Hematopoietic multipotent progenitor cell (in vitro differentiated cells): ENCODE measurements at regions not wholly inside any gene's neighbourhood (a gene's known extent, or its start where the extent isn't known, plus 50 kb on each side); places are given as distances from the start of the nearest gene placed in this dataset.

Experiments used
- DNase-seq, 3 donors: peaks; one replicate each; pipeline ENCODE4 v3.0.0-alpha.2; 2011 to 2015; ENCODE audit warnings: low read depth in 2 of 3, low spot score in 2 of 3

DNA sequence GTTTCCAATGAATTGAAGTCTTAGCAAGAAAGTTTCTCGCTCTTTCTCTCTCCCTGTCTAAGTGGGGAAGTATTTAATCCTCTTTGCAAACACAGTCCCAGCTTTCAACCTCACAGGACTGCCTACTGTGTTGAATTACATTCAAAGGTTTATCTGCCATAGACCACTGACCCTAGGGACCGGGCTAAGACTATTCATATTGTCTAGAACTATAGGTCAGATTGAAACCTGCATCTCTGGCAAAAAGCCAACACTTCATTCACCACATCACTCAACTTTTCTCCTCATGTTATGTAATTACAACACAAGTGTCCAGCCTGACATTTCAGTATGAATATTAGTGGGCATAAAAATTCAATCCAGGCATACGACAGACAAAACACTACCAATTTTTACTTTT, 314.7 kb upstream of the RSPO3 start:
- DNase-seq, result no peak

DNA sequence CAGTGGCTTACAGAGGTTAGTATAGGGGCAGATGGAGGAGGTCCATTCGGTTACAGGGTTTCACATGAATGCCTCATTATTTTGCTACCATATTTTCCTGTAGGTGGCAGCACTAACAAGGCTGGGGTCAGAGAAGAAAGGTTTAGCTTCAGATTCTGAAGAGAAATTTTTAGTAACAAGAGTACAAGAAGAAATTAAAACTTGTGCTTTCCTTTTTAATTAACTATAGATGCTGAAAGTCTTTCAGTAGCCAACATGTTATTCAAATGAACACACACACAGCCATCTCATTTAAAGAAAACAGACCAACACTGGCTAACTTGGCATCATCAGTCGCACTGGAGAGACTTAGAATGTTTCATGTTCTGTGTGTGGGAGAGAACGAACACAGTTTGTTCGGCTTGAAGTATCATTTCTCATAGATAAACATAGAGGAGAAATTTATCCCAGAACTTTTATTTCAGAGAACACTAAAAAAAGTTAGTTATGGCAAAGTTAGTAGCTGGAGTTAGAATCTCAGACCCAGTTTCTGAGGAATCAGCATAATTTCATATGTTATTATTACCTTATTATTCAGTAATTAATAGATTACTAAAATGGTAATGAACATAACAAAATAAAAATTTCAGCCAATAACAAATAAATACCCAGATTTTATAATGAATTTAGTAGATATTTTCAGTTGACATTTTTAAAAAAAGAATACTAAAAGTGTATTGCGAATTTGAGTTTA, 314.0 kb upstream of the RSPO3 start:
- DNase-seq, result peak in 2 of 3 donors; percentile 16 to 69

DNA sequence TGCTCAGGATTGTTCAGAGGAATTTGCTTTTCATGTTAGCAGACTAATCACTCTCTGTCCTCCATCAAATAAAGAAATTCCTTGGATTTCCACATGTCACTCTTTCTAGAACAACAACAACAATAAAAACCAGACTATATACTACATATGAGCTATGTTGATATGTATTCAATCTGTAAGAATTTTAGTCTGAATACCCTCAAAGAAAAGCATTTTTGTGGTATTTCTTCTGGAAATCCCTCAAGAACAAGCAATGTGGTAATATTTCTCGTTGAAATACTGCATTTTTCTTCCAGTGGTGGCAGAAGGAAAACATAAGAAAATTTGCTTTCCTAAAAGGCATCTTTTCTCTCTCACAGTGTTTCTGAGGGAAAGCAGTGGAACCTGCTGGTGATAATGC, 312.6 kb upstream of the RSPO3 start:
- DNase-seq, result no peak

- no peak for DNase-seq
Observed at GRCh38 chr6:126807876-126808275, 310.6 kb upstream of the RSPO3 start.

DNA sequence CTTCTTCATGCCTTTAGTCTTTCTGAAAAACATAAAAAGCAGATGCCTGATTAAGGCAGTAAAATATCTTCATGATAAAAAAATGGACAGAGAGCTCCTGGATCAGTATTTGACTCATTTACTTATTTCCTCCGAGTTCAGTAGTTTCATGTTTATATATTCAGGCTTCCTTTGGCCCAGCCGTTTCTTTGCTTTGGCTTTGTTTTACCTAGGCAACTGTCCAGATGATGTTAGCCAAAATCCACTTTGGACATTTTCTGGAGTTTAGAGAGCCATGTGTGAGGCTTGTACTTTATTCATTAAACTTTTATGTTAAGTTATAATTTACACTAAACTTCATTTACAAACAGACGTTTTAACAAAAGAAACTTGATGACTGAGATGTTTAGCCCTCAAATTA, 307.1 kb upstream of the RSPO3 start:
- DNase-seq, result no peak

DNA sequence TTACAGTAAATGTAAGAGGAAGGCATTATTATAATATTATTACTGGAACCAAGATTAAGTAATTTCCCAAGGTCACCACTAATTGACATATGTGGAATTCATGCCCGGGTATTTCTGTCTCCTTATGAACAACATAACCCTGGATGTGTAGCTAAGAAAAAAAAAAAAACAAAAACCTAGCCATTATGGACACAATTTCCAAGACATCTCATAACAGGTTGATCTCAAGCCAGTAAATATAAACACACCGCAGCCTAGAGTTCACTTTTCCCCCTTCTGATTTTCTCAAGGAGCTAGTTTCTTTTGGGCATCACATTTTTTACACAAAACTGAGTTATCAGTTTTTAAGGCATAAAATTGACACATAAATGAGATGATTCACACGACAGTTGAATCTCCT, 306.5 kb upstream of the RSPO3 start:
- DNase-seq, result no peak

GRCh38 chr6:126812651-126813050, 305.8 kb upstream of the RSPO3 start:
- DNase-seq, result no peak

- DNase-seq, result no peak
Observed at GRCh38 chr6:126820634-126821033, 297.8 kb upstream of the RSPO3 start.

- DNase-seq, result no peak
Observed at GRCh38 chr6:126821706-126822105, 296.8 kb upstream of the RSPO3 start.

DNA sequence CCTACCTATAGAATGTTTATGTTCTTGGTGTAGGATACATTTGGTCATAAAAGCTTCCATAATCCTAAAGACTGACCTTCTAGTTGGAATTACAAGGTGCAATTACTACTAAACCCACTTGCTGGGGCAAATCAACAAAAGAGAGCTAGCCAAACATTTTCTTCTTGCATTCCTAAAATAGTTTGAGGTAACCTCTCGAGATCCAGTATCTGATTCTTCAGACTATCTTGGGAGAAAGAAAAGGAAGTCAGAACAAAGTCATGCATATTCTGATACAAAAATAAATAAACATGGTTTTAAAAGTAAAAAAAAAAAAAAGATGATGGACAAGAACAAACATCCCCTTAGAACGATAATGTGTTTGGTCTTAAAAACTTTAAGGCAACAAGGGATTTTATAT, 294.2 kb upstream of the RSPO3 start:
- DNase-seq, result no peak

DNA sequence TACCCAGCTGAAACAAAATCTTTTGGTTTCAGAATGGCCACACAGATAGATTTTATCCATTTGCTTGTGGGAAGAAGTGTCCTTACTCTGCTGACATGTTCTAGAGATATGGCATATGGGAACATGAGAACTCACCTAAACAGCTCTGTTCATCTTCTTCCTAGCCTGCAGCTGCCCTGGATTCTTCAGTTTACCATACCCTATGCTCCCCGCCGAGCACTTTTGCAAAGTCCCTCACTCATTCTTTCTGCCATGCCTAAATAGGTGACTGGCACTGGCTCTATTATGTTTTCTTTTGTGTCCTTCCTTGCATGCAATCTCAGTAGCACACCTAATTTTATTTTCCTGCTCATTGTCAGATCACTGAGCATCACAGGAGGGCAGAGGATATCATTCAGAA, 293.7 kb upstream of the RSPO3 start:
- DNase-seq, result no peak

DNA sequence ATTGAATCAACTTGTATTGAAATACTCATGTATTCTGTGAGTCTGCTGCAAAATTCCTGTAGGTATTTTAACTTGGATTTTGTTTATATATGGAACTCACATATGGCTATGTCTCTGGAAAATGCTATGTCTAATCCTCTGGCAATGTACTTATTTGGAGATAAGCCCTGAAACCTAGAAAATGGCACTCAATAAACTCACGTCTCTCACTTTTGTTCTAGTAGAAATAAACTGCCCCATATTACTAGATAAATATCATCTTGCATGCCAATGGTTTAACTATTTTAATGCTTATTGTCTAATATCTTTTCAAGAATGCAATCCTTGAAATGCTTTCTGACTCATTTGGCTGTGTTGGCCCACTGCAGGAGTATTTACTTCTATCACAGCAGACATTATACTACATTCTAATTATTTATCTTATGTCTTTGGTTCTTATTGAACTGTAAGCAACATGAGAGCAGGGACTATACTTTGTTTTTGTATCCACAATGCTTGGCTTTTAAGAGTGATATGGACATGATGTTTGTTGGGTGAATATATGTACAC, 292.2 kb upstream of the RSPO3 start:
- no peak for DNase-seq

- DNase-seq, result no peak
Observed at GRCh38 chr6:126831461-126831860, 287.0 kb upstream of the RSPO3 start.

DNA sequence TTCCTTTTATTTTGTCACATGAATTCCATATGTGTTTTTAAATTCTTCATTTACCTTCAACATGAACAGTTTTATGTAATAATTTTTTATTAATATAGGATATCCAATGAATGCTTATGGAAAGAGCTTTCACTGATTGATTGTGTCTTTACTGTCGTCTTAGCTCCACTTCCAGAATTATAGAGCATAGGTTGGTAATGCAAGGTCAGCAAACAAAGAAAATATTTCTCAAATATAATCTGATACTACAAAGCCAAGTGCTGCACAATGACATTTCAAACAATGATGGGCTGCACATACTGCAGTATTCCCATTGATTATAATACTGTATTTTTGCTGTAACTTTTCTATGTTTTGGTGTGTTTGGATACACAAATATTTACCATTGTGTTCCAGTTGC, 275.7 kb upstream of the RSPO3 start:
- DNase-seq, result no peak

GRCh38 chr6:126848119-126848518, 270.4 kb upstream of the RSPO3 start:
- DNase-seq, result no peak

DNA sequence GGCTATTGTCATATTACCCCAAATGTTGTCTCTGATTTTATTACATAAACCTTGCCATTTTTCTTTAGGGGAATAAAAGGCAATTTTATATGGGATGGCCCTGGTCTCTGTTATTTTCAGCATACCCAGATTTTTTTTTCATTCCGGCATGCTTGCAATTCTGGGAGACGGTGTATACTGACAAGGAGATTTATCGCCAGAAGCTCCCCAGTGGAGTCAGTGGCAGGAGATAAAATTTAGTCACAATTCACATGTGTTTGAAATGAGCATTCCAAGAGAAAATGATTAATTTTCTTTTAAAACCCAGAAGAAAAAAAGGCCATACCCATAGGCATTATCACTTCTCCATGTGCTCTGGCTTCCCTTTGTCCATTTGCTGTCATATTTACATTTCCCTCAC, 250.8 kb upstream of the RSPO3 start:
- no peak for DNase-seq

DNA sequence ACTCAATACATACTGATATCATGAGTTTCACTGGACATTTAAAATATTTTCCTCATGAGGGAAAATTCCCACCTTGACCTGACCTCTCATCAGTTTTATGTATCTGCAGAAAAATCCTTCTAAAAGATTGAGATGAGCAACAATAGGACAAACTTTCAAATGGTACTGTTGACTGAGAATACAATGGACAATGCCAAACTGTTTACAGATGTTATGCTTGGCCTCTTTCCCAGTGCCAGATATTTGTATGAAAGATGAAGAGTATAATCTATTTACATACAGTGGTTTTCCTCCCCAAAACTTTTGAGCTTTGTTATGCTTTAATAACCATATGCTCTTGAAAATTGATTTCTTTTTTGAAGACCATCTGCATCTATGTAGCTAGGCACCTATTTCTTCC, 245.1 kb upstream of the RSPO3 start:
- no peak for DNase-seq

- no peak for DNase-seq
Observed at GRCh38 chr6:126873791-126874190, 244.7 kb upstream of the RSPO3 start.

- DNase-seq, result no peak
Observed at GRCh38 chr6:126876446-126876845, 242.0 kb upstream of the RSPO3 start.

DNA sequence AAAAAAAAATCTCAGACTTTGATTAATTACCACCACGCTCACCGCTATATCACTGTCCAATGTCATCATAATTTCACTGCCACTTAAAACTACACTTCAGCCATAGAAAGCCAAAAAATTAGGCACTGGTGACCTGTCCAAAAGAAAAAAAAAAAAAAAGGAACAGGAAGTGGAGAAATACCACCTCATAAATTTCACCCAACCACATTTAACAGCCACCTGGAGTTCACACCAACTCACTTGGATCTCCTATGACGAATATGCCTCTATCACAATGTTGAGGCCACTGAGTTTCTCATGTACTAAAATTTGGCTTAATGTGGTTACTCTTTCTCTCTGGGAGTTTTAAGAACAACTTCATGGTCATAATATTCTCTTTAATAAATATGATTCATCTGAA, 237.5 kb upstream of the RSPO3 start:
- DNase-seq, result peak in 2 of 3 donors; percentile 24 to 58

DNA sequence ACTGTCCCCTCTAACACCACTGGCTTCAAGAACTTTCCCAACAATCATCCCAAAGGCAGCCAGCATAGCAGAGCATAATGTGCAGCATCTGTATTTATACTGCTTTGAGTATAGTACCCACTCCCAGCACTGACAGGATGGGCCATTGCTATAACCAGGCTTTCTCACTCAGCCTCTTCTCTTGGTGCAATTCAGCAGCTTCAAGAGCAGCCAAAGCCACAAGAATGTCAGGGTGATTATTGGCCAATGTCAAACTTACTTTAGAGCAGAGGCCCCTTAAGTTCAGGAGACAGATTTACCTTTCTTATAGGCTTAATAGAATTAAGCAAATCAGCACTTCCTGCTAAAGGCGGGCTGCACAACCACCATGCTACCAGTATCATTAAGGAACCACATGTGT, 232.4 kb upstream of the RSPO3 start:
- DNase-seq, result no peak

DNA sequence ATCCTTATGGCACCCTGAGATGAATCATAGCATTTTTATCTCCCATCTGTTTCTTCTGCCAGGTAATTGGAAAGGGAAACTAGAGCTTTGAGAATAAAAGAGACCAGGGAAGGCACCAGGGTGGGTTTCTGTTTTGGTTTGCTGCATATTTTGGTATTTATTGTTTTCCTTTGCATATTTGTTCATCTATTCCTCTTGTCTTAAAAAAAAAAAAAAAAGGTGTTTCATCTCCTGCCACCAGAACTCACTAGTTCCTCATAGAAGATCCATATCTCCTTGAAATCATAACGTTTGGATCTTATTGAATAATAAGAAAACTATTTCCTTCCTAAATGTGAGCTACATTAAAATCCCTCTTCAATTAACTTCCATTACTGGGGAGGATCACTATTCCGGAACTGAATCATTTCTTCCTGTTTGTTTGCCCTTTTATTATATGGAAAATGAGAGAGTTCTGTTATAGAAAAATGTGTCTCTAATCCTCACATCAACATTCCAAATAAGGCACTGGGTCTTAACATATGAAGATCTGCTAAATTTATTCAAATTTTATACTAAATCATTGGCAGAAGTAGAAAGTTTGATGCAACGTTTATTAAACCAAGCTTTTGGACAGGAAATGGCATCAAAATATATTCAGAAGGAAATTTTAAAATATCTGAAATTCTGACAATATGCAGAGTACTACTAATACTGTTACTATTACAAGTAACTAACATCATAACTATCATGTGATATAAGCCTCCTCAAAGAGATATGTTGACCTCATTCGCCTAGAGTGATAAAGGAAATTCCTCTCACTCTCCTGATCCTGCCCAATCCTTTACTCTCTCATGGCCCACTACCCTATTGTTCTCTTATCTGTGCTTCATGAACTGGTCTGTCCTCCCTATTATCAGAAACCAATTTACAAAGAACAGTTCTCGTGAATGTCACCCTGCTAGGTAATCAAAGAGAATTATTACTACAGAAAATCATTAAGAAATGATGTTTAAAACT, 229.4 kb upstream of the RSPO3 start:
- DNase-seq, result no peak
